Suprapubic skin (tissue), 4 donors: ENCODE measurements at regions not wholly inside any gene's neighbourhood (a gene's known extent, or its start where the extent isn't known, plus 50 kb on each side); places are given as distances from the start of the nearest gene placed in this dataset.

Experiments
- DNase-seq, 2 donors: peaks; one replicate each; pipeline ENCODE4 v3.0.0-alpha.2; 2019; ENCODE audit warnings: low spot score in 2 of 2
- H3K27ac ChIP-seq: fragments of 200-600 bp; sonication (generic); one replicate; pipeline ENCODE4 v1.5.1; 2019
- H3K27me3 ChIP-seq: fragments of 200-600 bp; sonication (generic); one replicate; pipeline ENCODE4 v1.5.1; 2019
- H3K36me3 ChIP-seq: fragments of 200-600 bp; sonication (generic); one replicate; pipeline ENCODE4 v1.5.1; 2019
- H3K4me1 ChIP-seq: fragments of 200-600 bp; sonication (generic); one replicate; pipeline ENCODE4 v1.5.1; 2019
- H3K4me3 ChIP-seq: fragments of 200-600 bp; sonication (generic); one replicate; pipeline ENCODE4 v1.5.1; 2019; ENCODE audit warnings: mild to moderate bottlenecking
- H3K9me3 ChIP-seq: fragments of 200-600 bp; sonication (generic); one replicate; pipeline ENCODE4 v1.5.1; 2019
- CTCF ChIP-seq, 2 donors: fragments of 200-600 bp in 1 of 2; fragments of 450-650 bp in 1 of 2; sonication (generic) in 1 of 2; IDR thresholded peaks; one replicate each; pipeline ENCODE4 v1.5.1; 2016 to 2019; ENCODE audit warnings: antibody characterized with exemption in 2 of 2, mild to moderate bottlenecking in 1 of 2, moderate library complexity in 1 of 2
- EP300 ChIP-seq: sonication (generic); formaldehyde crosslinking; IDR thresholded peaks from one replicate; pipeline ENCODE4 v1.6.1; 2017; ENCODE audit warnings: antibody characterized with exemption
- POLR2A ChIP-seq, 2 donors: fragments of 450-650 bp; IDR thresholded peaks; one replicate each; pipeline ENCODE4 v1.6.1; 2017; ENCODE audit warnings: antibody characterized with exemption in 2 of 2, mild to moderate bottlenecking in 2 of 2, moderate library complexity in 2 of 2
- POLR2AphosphoS5 ChIP-seq, 3 donors: sonication (generic); formaldehyde crosslinking; IDR thresholded peaks; one replicate each; pipeline ENCODE4 v1.6.1; 2017; ENCODE audit warnings: antibody characterized with exemption in 3 of 3
- WGBS: methylation state at CpG from one replicate; pipeline ENCODE4 v1.1.5; 2018; 5-methylcytosine and 5-hydroxymethylcytosine counted together

GRCh38 chr9:23630488-23630887, 195.6 kb downstream of the ELAVL2 start:
- Histone ChIP-seq H3K27ac (no peak overlapping the region), H3K4me3 (no peak overlapping the region), H3K4me1 (no peaks in the 10 kb centered on the region), H3K36me3 (no peaks in the 10 kb centered on the region), H3K9me3 (no peaks in the 10 kb centered on the region), H3K27me3 (no peaks in the 10 kb centered on the region)
- TF ChIP-seq EP300 (no peak), POLR2AphosphoS5 (IDR thresholded peaks at IDR 0.05) (no peak)
- WGBS: 75% methylated on average over 2 of the region's 2 CpGs
- no peak for DNase-seq

- H3K27ac ChIP-seq: no peak overlapping the region
- no peaks in the 10 kb centered on the region for H3K36me3 ChIP-seq
- H3K4me3 ChIP-seq: no peak overlapping the region
- H3K4me1 ChIP-seq: no peaks in the 10 kb centered on the region
- WGBS: 58% methylated on average over 2 of the region's 2 CpGs
- H3K9me3 ChIP-seq: no peaks in the 10 kb centered on the region
- no peak for DNase-seq
- no peaks in the 10 kb centered on the region for H3K27me3 ChIP-seq
- no peak for TF ChIP-seq POLR2AphosphoS5 (IDR thresholded peaks at IDR 0.05)
- no peak for TF ChIP-seq CTCF (IDR thresholded peaks at IDR 0.05)
- no peak for TF ChIP-seq EP300
These were observed 190.8 kb downstream of the ELAVL2 start for GRCh38 chr9:23635276-23635675.

- H3K9me3 ChIP-seq: no peaks in the 10 kb centered on the region
- H3K27ac ChIP-seq: no peak overlapping the region
- WGBS: 71% methylated on average over 2 of the region's 2 CpGs
- H3K36me3 ChIP-seq: no peaks in the 10 kb centered on the region
- DNase-seq: no peak
- no peaks in the 10 kb centered on the region for H3K4me1 ChIP-seq
- no peak for TF ChIP-seq POLR2AphosphoS5 (IDR thresholded peaks at IDR 0.05)
- TF ChIP-seq EP300: no peak
- no peak for TF ChIP-seq CTCF (IDR thresholded peaks at IDR 0.05)
- TF ChIP-seq POLR2A (IDR thresholded peaks at IDR 0.05): no peak
- H3K4me3 ChIP-seq: no peak overlapping the region
- no peaks in the 10 kb centered on the region for H3K27me3 ChIP-seq
These were observed 189.8 kb downstream of the ELAVL2 start for GRCh38 chr9:23636199-23636598.

GRCh38 chr9:23638011-23638410, 188.0 kb downstream of the ELAVL2 start:
- Histone ChIP-seq H3K4me1 (no peaks in the 10 kb centered on the region), H3K9me3 (no peaks in the 10 kb centered on the region), H3K27ac (no peak overlapping the region), H3K4me3 (no peak overlapping the region), H3K36me3 (no peaks in the 10 kb centered on the region), H3K27me3 (no peaks in the 10 kb centered on the region)
- DNase-seq: no peak
- no peak for TF ChIP-seq POLR2A (IDR thresholded peaks at IDR 0.05)
- TF ChIP-seq POLR2AphosphoS5 (IDR thresholded peaks at IDR 0.05): no peak
- TF ChIP-seq CTCF (IDR thresholded peaks at IDR 0.05): no peak
- no peak for TF ChIP-seq EP300
- 89% methylated on average over 3 of the region's 3 CpGs for WGBS

- H3K36me3 ChIP-seq: no peaks in the 10 kb centered on the region
- H3K9me3 ChIP-seq: no peaks in the 10 kb centered on the region
- H3K27me3 ChIP-seq: no peaks in the 10 kb centered on the region
- TF ChIP-seq CTCF (IDR thresholded peaks at IDR 0.05) (no peak), EP300 (no peak), POLR2A (IDR thresholded peaks at IDR 0.05) (no peak), POLR2AphosphoS5 (IDR thresholded peaks at IDR 0.05) (no peak)
- WGBS: 90% methylated on average over 4 of the region's 4 CpGs
- no peaks in the 10 kb centered on the region for H3K4me1 ChIP-seq
- no peak overlapping the region for H3K27ac ChIP-seq
- no peak overlapping the region for H3K4me3 ChIP-seq
- DNase-seq: no peak
These were observed 187.1 kb downstream of the ELAVL2 start for GRCh38 chr9:23638837-23639426.
